ENCODE measurements at regions not wholly inside any gene's neighbourhood (a gene's known extent, or its start where the extent isn't known, plus 50 kb on each side); places are given as distances from the start of the nearest gene placed in this dataset.

GRCh38 chrX:1873671-1874070 is 258.8 kb downstream of the ASMT start:
- Histone ChIP-seq H2AFZ (ENCODE audit: low read length) (no peak overlapping the region), H3K4me2 (ENCODE audit: low read depth, low read length) (no peak overlapping the region), H3K4me3 (replicated peaks in 1 of 3; ENCODE audit: insufficient read depth in 1 of 3, low read depth in 2 of 3, low read length in 3 of 3) (no peak overlapping the region), H3K4me1 (ENCODE audit: insufficient read depth, low read length) (no peaks in the 10 kb centered on the region), H3K27me3 (ENCODE audit: control insufficient read depth in 1 of 2, insufficient read depth in 2 of 2, low read length in 2 of 2) (no peaks in the 10 kb centered on the region), H3K79me2 (ENCODE audit: insufficient read depth, low read length) (no peaks in the 10 kb centered on the region), H3K9ac (ENCODE audit: insufficient read depth, low read depth, low read length) (no peak overlapping the region), H3K9me3 (ENCODE audit: low read length) (no peaks in the 10 kb centered on the region), H3K27ac (ENCODE audit: extremely low read length, insufficient read depth, low read length) (no peak overlapping the region), H4K20me1 (ENCODE audit: insufficient read depth, low read length) (no peaks in the 10 kb centered on the region), H3K36me3 (replicated peaks in 1 of 2; ENCODE audit: control insufficient read depth in 1 of 2, insufficient read depth in 2 of 2, low read length in 2 of 2) (no peaks in the 10 kb centered on the region)
- ChIA-PET POLR2A (no interaction called here), CTCF (ENCODE audit: low intra/inter-chr PET ratio, low total read pairs) (no interaction called here)
- FAIRE-seq: no peak
- in situ Hi-C loops (cut with HindIII; ENCODE audit: extremely low pct_ligation_motif_present, low pct_unique_long_range_greater_than_20kb): no loop called here
- DNase-seq (ENCODE audit: low spot score): no peak
- WGBS (ENCODE audit: low lambda C conversion rate): 2% methylated on average over 1 of the region's 1 CpG
- ATAC-seq: no peak
- BruUV-seq (replicated peaks): no TSS peak
- intact Hi-C loops (cut with micrococcal nuclease; ENCODE audit: unreplicated experiment): no loop called here
- TF ChIP-seq ZFP1 (CRISPR knock-in tag; IDR thresholded peaks at IDR 0.05): no peak
- TF ChIP-seq, protein P1, sequence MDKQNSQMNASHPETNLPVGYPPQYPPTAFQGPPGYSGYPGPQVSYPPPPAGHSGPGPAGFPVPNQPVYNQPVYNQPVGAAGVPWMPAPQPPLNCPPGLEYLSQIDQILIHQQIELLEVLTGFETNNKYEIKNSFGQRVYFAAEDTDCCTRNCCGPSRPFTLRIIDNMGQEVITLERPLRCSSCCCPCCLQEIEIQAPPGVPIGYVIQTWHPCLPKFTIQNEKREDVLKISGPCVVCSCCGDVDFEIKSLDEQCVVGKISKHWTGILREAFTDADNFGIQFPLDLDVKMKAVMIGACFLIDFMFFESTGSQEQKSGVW (CRISPR knock-in tag; IDR thresholded peaks at IDR 0.05; ENCODE audit: borderline replicate concordance): no peak
- TF ChIP-seq YY1 (IDR thresholded peaks at IDR 0.05; ENCODE audit: insufficient read depth, insufficient replicate concordance, low read depth, low read length): no peak
- TF ChIP-seq NPAS2 (CRISPR knock-in tag; IDR thresholded peaks at IDR 0.05; ENCODE audit: borderline replicate concordance): no peak
- TF ChIP-seq KAT7 (CRISPR knock-in tag; IDR thresholded peaks at IDR 0.05; ENCODE audit: borderline replicate concordance): no peak
- no peak for TF ChIP-seq ZNF678 (CRISPR knock-in tag; IDR thresholded peaks at IDR 0.05)
- no peak for TF ChIP-seq ZFP36L2 (CRISPR knock-in tag; IDR thresholded peaks at IDR 0.05)
- TF ChIP-seq, protein P2, sequence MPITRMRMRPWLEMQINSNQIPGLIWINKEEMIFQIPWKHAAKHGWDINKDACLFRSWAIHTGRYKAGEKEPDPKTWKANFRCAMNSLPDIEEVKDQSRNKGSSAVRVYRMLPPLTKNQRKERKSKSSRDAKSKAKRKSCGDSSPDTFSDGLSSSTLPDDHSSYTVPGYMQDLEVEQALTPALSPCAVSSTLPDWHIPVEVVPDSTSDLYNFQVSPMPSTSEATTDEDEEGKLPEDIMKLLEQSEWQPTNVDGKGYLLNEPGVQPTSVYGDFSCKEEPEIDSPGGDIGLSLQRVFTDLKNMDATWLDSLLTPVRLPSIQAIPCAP (CRISPR knock-in tag; IDR thresholded peaks at IDR 0.05; ENCODE audit: low read depth): no peak
- no peak for TF ChIP-seq ISL2 (CRISPR knock-in tag; IDR thresholded peaks at IDR 0.05)
- TF ChIP-seq ZNF713 (CRISPR knock-in tag; IDR thresholded peaks at IDR 0.05): no peak

Measured in HepG2 (cell line).